ENCODE measurements at regions not wholly inside any gene's neighbourhood (a gene's known extent, or its start where the extent isn't known, plus 50 kb on each side); places are given as distances from the start of the nearest gene placed in this dataset.

- Mint-ChIP-seq H3K27ac (no peak overlapping the region), H3K4me1 (peaks cover 8% of the 10 kb centered on the region), H3K4me3 (no peak overlapping the region), H3K27me3 (ENCODE audit: insufficient read depth, low read depth, poor library complexity) (peaks cover 2% of the 10 kb centered on the region), H3K36me3 (ENCODE audit: low read depth) (no peaks in the 10 kb centered on the region), H3K9me3 (no peaks in the 10 kb centered on the region)
- no peak overlapping the region; the same call in 1 of the 2 replicates for H2AFZ ChIP-seq
- no peak; the same call in 2 of the 3 replicates for ATAC-seq
- H3F3A ChIP-seq (replicated peaks; ENCODE audit: low read depth): no peaks in the 10 kb centered on the region
- no peak overlapping the region for H3K4me3 ChIP-seq
- H3K9me2 ChIP-seq (ENCODE audit: insufficient read depth): no peaks in the 10 kb centered on the region
- no peaks in the 10 kb centered on the region for H4K20me1 ChIP-seq (replicated peaks; ENCODE audit: insufficient read depth)
- no peak overlapping the region for H3K4me2 ChIP-seq
- no peaks in the 10 kb centered on the region for H3K36me3 ChIP-seq (ENCODE audit: insufficient read depth)
- H3K27me3 ChIP-seq (ENCODE audit: insufficient read depth): no peaks in the 10 kb centered on the region
- TF ChIP-seq, protein P1, sequence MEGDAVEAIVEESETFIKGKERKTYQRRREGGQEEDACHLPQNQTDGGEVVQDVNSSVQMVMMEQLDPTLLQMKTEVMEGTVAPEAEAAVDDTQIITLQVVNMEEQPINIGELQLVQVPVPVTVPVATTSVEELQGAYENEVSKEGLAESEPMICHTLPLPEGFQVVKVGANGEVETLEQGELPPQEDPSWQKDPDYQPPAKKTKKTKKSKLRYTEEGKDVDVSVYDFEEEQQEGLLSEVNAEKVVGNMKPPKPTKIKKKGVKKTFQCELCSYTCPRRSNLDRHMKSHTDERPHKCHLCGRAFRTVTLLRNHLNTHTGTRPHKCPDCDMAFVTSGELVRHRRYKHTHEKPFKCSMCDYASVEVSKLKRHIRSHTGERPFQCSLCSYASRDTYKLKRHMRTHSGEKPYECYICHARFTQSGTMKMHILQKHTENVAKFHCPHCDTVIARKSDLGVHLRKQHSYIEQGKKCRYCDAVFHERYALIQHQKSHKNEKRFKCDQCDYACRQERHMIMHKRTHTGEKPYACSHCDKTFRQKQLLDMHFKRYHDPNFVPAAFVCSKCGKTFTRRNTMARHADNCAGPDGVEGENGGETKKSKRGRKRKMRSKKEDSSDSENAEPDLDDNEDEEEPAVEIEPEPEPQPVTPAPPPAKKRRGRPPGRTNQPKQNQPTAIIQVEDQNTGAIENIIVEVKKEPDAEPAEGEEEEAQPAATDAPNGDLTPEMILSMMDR (conservative IDR thresholded peaks at IDR 0.05; ENCODE audit: low read depth in 2 of 2): no peak
- TF ChIP-seq POLR2AphosphoS5 (IDR thresholded peaks at IDR 0.05; ENCODE audit: low read depth) (no peak), JUNB (IDR thresholded peaks at IDR 0.05; ENCODE audit: unreplicated experiment) (no peak), NANOG (IDR thresholded peaks at IDR 0.05; ENCODE audit: borderline replicate concordance) (no peak), ETS1 (IDR thresholded peaks at IDR 0.05) (no peak), EZH2 (IDR thresholded peaks at IDR 0.05; ENCODE audit: low read depth, unreplicated experiment) (no peak), ZNF462 (CRISPR knock-in tag; IDR thresholded peaks at IDR 0.05) (no peak), CREB1 (CRISPR knock-in tag; IDR thresholded peaks at IDR 0.05; ENCODE audit: low read depth) (no peak), ZNF331 (CRISPR knock-in tag; IDR thresholded peaks at IDR 0.05; ENCODE audit: low read depth) (no peak), EZH2phosphoT487 (IDR thresholded peaks at IDR 0.05; ENCODE audit: unreplicated experiment) (no peak), ZNF114 (CRISPR knock-in tag; IDR thresholded peaks at IDR 0.05) (no peak), STAT1 (IDR thresholded peaks at IDR 0.05; ENCODE audit: unreplicated experiment) (no peak)
- TF ChIP-seq, protein P2, sequence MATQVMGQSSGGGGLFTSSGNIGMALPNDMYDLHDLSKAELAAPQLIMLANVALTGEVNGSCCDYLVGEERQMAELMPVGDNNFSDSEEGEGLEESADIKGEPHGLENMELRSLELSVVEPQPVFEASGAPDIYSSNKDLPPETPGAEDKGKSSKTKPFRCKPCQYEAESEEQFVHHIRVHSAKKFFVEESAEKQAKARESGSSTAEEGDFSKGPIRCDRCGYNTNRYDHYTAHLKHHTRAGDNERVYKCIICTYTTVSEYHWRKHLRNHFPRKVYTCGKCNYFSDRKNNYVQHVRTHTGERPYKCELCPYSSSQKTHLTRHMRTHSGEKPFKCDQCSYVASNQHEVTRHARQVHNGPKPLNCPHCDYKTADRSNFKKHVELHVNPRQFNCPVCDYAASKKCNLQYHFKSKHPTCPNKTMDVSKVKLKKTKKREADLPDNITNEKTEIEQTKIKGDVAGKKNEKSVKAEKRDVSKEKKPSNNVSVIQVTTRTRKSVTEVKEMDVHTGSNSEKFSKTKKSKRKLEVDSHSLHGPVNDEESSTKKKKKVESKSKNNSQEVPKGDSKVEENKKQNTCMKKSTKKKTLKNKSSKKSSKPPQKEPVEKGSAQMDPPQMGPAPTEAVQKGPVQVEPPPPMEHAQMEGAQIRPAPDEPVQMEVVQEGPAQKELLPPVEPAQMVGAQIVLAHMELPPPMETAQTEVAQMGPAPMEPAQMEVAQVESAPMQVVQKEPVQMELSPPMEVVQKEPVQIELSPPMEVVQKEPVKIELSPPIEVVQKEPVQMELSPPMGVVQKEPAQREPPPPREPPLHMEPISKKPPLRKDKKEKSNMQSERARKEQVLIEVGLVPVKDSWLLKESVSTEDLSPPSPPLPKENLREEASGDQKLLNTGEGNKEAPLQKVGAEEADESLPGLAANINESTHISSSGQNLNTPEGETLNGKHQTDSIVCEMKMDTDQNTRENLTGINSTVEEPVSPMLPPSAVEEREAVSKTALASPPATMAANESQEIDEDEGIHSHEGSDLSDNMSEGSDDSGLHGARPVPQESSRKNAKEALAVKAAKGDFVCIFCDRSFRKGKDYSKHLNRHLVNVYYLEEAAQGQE (IDR thresholded peaks at IDR 0.05; ENCODE audit: unreplicated experiment): no peak
- peaks cover 6% of the 10 kb centered on the region; the same call in 1 of the 2 replicates for H3K4me1 ChIP-seq (ENCODE audit: insufficient read depth)
- no peak overlapping the region for H3K27ac ChIP-seq (ENCODE audit: low read depth)
- peak; percentile 11 for DNase-seq (ENCODE audit: low spot score)
- H3K79me2 ChIP-seq (replicated peaks; ENCODE audit: insufficient read depth): no peaks in the 10 kb centered on the region
Observed at GRCh38 chr2:147030966-147031720, 813.7 kb upstream of the ACVR2A start.

Data from GM23338 (cell line).